GM12864 (cell line): ENCODE measurements at regions not wholly inside any gene's neighbourhood (a gene's known extent, or its start where the extent isn't known, plus 50 kb on each side); places are given as distances from the start of the nearest gene placed in this dataset.

ENCODE experiments used
- DNase-seq: peaks from one replicate; pipeline ENCODE4 v3.0.0-alpha.2; 2011; ENCODE audit warnings: low read depth
- H3K4me3 ChIP-seq: 2 replicates; pipeline ENCODE4 v1.5.1; 2011; ENCODE audit warnings: mild to moderate bottlenecking, low read depth, low read length, control low read depth
- CTCF ChIP-seq: IDR thresholded peaks from 2 replicates; pipeline ENCODE4 v1.5.1; 2011; ENCODE audit warnings: low read depth, mild to moderate bottlenecking, moderate library complexity, low read length, control low read depth, inconsistent platforms; ENCODE audit errors: missing control alignments

- H3K4me3 ChIP-seq: no peak overlapping the region
- no peak for TF ChIP-seq CTCF
- DNase-seq: no peak
These were observed 190.8 kb upstream of the HNRNPA3 start for GRCh38 chr2:177021706-177022343.

GRCh38 chr2:177024765-177025164 is 187.8 kb upstream of the HNRNPA3 start:
- TF ChIP-seq CTCF: no peak
- no peak overlapping the region for H3K4me3 ChIP-seq
- DNase-seq: no peak

GRCh38 chr2:177026253-177026652 is 186.3 kb upstream of the HNRNPA3 start:
- H3K4me3 ChIP-seq: no peak overlapping the region
- no peak for TF ChIP-seq CTCF
- no peak for DNase-seq

- no peak overlapping the region for H3K4me3 ChIP-seq
- TF ChIP-seq CTCF: no peak
- no peak for DNase-seq
These were observed 185.6 kb upstream of the HNRNPA3 start for GRCh38 chr2:177026956-177027355.

- no peak for TF ChIP-seq CTCF
- no peak for DNase-seq
- H3K4me3 ChIP-seq: no peak overlapping the region
These were observed 184.3 kb upstream of the HNRNPA3 start for GRCh38 chr2:177028296-177028695.

GRCh38 chr2:177029075-177029474 is 183.5 kb upstream of the HNRNPA3 start:
- no peak overlapping the region for H3K4me3 ChIP-seq
- no peak for DNase-seq
- TF ChIP-seq CTCF: no peak

- H3K4me3 ChIP-seq: no peak overlapping the region
- peak; percentile 13 for TF ChIP-seq CTCF
- no peak for DNase-seq
These were observed 183.1 kb upstream of the HNRNPA3 start for GRCh38 chr2:177029501-177029900.
